SK-N-SH (cell line): ENCODE measurements at regions not wholly inside any gene's neighbourhood (a gene's known extent, or its start where the extent isn't known, plus 50 kb on each side); places are given as distances from the start of the nearest gene placed in this dataset.

Experiments
- EP300 ChIP-seq, 2 experiments: IDR thresholded peaks; 2 replicates each; pipeline versions ENCODE4 v1.4.0 to v1.6.1; 2012; ENCODE audit warnings: borderline replicate concordance in 1 of 2, low read depth in 1 of 2, low read length in 1 of 2
- FOXJ3 ChIP-seq: sonication (generic); formaldehyde crosslinking; IDR thresholded peaks from 2 replicates; pipeline ENCODE4 v1.5.1; 2020; ENCODE audit warnings: mild to moderate bottlenecking, missing genetic modification reagents
- MXI1 ChIP-seq: IDR thresholded peaks from 2 replicates; pipeline ENCODE4 v1.6.1; 2012; ENCODE audit warnings: mild to moderate bottlenecking, low read depth, low read length, improper control_type of control experiment
- POLR2AphosphoS5 ChIP-seq: IDR thresholded peaks from 2 replicates; pipeline ENCODE4 v1.6.1; 2012; ENCODE audit warnings: low read depth, low read length
- RAD21 ChIP-seq: IDR thresholded peaks from 2 replicates; pipeline ENCODE4 v1.6.1; 2012; ENCODE audit warnings: mild to moderate bottlenecking, low read length
- RFX5 ChIP-seq: IDR thresholded peaks from 2 replicates; pipeline ENCODE4 v1.6.1; 2012; ENCODE audit warnings: mild to moderate bottlenecking, improper control_type of control experiment, low read length
- SIN3A ChIP-seq: IDR thresholded peaks from 2 replicates; pipeline ENCODE4 v1.6.1; 2012; ENCODE audit warnings: low read depth, mild to moderate bottlenecking, low read length, moderate library complexity, borderline replicate concordance
- TAF1 ChIP-seq: IDR thresholded peaks from 2 replicates; pipeline ENCODE4 v1.6.1; 2012; ENCODE audit warnings: low read depth, mild to moderate bottlenecking, low read length, moderate library complexity, borderline replicate concordance
- TEAD4 ChIP-seq: IDR thresholded peaks from 2 replicates; pipeline ENCODE4 v1.4.0; 2012; ENCODE audit warnings: mild to moderate bottlenecking, borderline replicate concordance; ENCODE audit not compliant: insufficient read depth
- TF ChIP-seq, protein P1 (sequence below): fragments of 200-600 bp; sonication (generic); IDR thresholded peaks from 2 replicates; pipeline ENCODE4 v1.6.1; 2017; ENCODE audit warnings: antibody characterized with exemption, mild to moderate bottlenecking, moderate library complexity
- TF ChIP-seq, protein P2 (sequence below): IDR thresholded peaks from 2 replicates; pipeline ENCODE4 v1.4.0; 2012; ENCODE audit warnings: low read depth
- TF ChIP-seq, protein P3 (sequence below): IDR thresholded peaks from 2 replicates; pipeline ENCODE4 v1.4.0; 2012; ENCODE audit warnings: low read depth, borderline replicate concordance
- TF ChIP-seq, protein P4 (sequence below): IDR thresholded peaks from 2 replicates; pipeline ENCODE4 v1.6.1; 2012; ENCODE audit warnings: mild to moderate bottlenecking, low read depth, low read length, moderate library complexity
- TF ChIP-seq, protein P5 (sequence below): fragments of 150-350 bp; IDR thresholded peaks from 2 replicates; pipeline ENCODE4 v1.6.1; 2017; ENCODE audit warnings: antibody characterized with exemption, low read length, low read depth, borderline replicate concordance

DNA sequence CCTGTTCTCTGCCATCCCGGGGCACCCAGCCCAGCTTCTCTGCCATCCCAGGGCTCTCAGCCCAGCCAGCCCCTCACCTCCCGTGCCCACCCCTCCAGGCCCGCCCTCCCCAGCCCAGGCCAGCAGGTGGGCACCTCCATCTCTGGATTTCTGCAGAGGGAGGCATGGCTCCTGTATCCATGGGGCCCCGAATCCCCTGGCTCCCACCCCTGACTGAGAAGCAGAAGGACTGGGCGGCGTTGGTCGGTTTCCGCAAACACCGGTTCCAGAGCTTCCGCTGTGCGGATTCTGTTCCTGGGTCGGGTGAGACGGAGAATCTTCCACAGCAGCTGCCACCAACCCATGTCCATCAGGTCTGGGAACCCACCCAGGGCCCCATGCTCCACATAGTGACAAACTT, 240.3 kb downstream of the BRD1 start:
- no peak for TF ChIP-seq EP300 (IDR thresholded peaks at IDR 0.05; ENCODE audit: borderline replicate concordance in 1 of 2, low read depth in 1 of 2, low read length in 1 of 2)
- TF ChIP-seq, protein P1, sequence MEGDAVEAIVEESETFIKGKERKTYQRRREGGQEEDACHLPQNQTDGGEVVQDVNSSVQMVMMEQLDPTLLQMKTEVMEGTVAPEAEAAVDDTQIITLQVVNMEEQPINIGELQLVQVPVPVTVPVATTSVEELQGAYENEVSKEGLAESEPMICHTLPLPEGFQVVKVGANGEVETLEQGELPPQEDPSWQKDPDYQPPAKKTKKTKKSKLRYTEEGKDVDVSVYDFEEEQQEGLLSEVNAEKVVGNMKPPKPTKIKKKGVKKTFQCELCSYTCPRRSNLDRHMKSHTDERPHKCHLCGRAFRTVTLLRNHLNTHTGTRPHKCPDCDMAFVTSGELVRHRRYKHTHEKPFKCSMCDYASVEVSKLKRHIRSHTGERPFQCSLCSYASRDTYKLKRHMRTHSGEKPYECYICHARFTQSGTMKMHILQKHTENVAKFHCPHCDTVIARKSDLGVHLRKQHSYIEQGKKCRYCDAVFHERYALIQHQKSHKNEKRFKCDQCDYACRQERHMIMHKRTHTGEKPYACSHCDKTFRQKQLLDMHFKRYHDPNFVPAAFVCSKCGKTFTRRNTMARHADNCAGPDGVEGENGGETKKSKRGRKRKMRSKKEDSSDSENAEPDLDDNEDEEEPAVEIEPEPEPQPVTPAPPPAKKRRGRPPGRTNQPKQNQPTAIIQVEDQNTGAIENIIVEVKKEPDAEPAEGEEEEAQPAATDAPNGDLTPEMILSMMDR = no peak
- no peak for TF ChIP-seq MXI1
- TF ChIP-seq, protein P2, sequence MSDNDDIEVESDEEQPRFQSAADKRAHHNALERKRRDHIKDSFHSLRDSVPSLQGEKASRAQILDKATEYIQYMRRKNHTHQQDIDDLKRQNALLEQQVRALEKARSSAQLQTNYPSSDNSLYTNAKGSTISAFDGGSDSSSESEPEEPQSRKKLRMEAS = no peak
- TF ChIP-seq, protein P3, sequence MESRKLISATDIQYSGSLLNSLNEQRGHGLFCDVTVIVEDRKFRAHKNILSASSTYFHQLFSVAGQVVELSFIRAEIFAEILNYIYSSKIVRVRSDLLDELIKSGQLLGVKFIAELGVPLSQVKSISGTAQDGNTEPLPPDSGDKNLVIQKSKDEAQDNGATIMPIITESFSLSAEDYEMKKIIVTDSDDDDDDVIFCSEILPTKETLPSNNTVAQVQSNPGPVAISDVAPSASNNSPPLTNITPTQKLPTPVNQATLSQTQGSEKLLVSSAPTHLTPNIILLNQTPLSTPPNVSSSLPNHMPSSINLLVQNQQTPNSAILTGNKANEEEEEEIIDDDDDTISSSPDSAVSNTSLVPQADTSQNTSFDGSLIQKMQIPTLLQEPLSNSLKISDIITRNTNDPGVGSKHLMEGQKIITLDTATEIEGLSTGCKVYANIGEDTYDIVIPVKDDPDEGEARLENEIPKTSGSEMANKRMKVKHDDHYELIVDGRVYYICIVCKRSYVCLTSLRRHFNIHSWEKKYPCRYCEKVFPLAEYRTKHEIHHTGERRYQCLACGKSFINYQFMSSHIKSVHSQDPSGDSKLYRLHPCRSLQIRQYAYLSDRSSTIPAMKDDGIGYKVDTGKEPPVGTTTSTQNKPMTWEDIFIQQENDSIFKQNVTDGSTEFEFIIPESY = no peak
- no peak for TF ChIP-seq FOXJ3 (CRISPR knock-in tag)
- no peak for TF ChIP-seq RFX5
- TF ChIP-seq, protein P4, sequence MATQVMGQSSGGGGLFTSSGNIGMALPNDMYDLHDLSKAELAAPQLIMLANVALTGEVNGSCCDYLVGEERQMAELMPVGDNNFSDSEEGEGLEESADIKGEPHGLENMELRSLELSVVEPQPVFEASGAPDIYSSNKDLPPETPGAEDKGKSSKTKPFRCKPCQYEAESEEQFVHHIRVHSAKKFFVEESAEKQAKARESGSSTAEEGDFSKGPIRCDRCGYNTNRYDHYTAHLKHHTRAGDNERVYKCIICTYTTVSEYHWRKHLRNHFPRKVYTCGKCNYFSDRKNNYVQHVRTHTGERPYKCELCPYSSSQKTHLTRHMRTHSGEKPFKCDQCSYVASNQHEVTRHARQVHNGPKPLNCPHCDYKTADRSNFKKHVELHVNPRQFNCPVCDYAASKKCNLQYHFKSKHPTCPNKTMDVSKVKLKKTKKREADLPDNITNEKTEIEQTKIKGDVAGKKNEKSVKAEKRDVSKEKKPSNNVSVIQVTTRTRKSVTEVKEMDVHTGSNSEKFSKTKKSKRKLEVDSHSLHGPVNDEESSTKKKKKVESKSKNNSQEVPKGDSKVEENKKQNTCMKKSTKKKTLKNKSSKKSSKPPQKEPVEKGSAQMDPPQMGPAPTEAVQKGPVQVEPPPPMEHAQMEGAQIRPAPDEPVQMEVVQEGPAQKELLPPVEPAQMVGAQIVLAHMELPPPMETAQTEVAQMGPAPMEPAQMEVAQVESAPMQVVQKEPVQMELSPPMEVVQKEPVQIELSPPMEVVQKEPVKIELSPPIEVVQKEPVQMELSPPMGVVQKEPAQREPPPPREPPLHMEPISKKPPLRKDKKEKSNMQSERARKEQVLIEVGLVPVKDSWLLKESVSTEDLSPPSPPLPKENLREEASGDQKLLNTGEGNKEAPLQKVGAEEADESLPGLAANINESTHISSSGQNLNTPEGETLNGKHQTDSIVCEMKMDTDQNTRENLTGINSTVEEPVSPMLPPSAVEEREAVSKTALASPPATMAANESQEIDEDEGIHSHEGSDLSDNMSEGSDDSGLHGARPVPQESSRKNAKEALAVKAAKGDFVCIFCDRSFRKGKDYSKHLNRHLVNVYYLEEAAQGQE = no peak
- no peak for TF ChIP-seq SIN3A
- no peak for TF ChIP-seq POLR2AphosphoS5
- TF ChIP-seq, protein P5, sequence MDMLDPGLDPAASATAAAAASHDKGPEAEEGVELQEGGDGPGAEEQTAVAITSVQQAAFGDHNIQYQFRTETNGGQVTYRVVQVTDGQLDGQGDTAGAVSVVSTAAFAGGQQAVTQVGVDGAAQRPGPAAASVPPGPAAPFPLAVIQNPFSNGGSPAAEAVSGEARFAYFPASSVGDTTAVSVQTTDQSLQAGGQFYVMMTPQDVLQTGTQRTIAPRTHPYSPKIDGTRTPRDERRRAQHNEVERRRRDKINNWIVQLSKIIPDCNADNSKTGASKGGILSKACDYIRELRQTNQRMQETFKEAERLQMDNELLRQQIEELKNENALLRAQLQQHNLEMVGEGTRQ = no peak
- no peak for TF ChIP-seq TAF1
- TF ChIP-seq RAD21 = no peak
- no peak for TF ChIP-seq TEAD4
